ENCODE measurements at regions not wholly inside any gene's neighbourhood (a gene's known extent, or its start where the extent isn't known, plus 50 kb on each side); places are given as distances from the start of the nearest gene placed in this dataset.

DNA sequence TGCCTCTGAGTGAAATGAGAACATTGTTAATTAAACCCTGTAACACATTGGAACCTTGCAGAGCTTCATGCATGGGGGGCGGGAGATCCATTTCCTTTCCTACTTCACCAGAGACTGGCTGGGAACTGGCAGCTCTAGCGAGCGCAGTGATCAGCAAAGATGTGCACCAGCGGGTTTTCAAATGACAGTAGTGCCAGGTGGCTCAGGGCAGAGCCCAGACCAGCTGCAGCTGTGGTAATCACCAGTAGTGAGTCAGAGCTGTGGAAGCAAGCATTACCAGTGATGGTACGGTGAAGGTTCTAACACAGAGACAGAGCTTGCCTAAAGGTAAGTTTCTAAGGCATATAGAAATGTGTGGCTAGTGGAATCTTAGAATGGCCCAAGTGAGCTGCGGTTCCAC lies 1009.7 kb upstream of the CELF2 start:
- H3K27me3 ChIP-seq, result no peaks in the 10 kb centered on the region
- no peak for ATAC-seq
- TF ChIP-seq, protein P1, sequence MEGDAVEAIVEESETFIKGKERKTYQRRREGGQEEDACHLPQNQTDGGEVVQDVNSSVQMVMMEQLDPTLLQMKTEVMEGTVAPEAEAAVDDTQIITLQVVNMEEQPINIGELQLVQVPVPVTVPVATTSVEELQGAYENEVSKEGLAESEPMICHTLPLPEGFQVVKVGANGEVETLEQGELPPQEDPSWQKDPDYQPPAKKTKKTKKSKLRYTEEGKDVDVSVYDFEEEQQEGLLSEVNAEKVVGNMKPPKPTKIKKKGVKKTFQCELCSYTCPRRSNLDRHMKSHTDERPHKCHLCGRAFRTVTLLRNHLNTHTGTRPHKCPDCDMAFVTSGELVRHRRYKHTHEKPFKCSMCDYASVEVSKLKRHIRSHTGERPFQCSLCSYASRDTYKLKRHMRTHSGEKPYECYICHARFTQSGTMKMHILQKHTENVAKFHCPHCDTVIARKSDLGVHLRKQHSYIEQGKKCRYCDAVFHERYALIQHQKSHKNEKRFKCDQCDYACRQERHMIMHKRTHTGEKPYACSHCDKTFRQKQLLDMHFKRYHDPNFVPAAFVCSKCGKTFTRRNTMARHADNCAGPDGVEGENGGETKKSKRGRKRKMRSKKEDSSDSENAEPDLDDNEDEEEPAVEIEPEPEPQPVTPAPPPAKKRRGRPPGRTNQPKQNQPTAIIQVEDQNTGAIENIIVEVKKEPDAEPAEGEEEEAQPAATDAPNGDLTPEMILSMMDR (IDR thresholded peaks at IDR 0.05), result no peak
- intact Hi-C loops (cut with DNase I), result no loop called here
- no peaks in the 10 kb centered on the region for H3K36me3 ChIP-seq
- no peaks in the 10 kb centered on the region for H3K4me1 ChIP-seq
- DNase-seq, result no peak
- no peak overlapping the region for H3K27ac ChIP-seq
- no peaks in the 10 kb centered on the region for H3K9me3 ChIP-seq
- H3K4me3 ChIP-seq, result no peak overlapping the region

DNA sequence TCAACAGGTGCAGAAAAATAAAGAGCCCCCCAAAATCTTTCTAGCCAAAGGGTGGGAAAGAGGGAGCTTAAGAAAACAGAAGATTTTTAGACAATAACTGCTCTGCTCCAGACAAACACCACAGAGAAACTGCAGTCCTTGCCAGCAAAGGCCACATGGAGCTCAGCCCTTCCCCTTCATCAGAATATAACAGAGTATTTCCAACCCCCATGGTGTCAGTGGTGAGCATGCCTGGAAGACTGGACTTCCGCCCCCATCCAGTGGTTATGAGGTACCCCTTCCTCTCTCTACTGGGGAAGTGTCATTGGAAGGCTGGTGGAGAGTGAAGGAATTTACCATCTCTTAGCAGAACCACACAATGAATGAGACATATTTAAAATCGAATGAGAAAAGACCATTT lies 1007.3 kb upstream of the CELF2 start:
- no peaks in the 10 kb centered on the region for H3K9me3 ChIP-seq
- H3K27ac ChIP-seq, result no peak overlapping the region
- no peaks in the 10 kb centered on the region for H3K4me1 ChIP-seq
- TF ChIP-seq, protein P1 (IDR thresholded peaks at IDR 0.05), result no peak
- H3K36me3 ChIP-seq, result no peaks in the 10 kb centered on the region
- DNase-seq (no peak), ATAC-seq (no peak)
- H3K27me3 ChIP-seq, result no peaks in the 10 kb centered on the region
- intact Hi-C loops (cut with DNase I), result no loop called here
- no peak overlapping the region for H3K4me3 ChIP-seq

DNA sequence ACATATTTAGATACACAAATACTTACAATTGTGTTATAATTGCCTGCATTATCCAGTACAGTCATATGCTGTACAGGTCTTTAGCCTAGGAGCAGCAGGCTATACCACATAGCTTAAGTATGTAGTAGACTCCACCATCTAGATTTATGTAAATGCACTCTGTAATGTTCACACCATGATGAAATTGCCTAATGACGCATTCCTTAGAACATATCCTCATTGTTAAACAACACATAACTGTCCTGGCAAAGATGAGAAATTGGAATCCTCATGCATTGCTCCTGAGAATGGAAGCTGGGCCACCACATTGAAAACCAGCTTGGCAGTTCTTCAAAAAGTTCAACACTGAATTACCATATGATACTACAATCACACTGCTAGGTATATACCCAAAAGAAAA lies 1002.8 kb upstream of the CELF2 start:
- no peak for DNase-seq
- no peaks in the 10 kb centered on the region for H3K9me3 ChIP-seq
- no peaks in the 10 kb centered on the region for H3K4me1 ChIP-seq
- no peak overlapping the region for H3K4me3 ChIP-seq
- no peak overlapping the region for H3K27ac ChIP-seq
- TF ChIP-seq, protein P1 (IDR thresholded peaks at IDR 0.05), result no peak
- no peak for ATAC-seq
- no peaks in the 10 kb centered on the region for H3K36me3 ChIP-seq
- H3K27me3 ChIP-seq, result no peaks in the 10 kb centered on the region
- intact Hi-C loops (cut with DNase I), result no loop called here

DNA sequence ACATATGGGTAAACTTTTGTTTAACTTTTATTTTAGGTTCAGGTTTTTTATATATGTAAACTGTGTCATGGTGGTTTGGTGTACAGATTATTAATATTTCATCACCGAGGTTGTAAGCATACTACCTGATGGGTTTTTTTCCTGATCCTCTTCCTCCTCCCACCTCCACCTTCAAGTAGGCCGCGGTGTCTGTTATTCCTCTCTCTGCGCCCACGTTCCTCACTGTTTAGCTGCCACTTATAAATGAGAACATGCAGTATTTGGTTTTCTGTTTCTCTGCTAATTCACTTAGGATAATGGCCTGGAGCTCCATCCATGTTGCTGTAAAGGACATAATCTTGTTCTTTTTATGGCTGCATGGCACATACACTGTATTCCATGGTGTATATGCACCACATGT lies 1000.0 kb upstream of the CELF2 start:
- no peaks in the 10 kb centered on the region for H3K36me3 ChIP-seq
- intact Hi-C loops (cut with DNase I), result no loop called here
- H3K27ac ChIP-seq, result no peak overlapping the region
- no peak for DNase-seq
- no peaks in the 10 kb centered on the region for H3K27me3 ChIP-seq
- H3K4me3 ChIP-seq, result no peak overlapping the region
- TF ChIP-seq, protein P1 (IDR thresholded peaks at IDR 0.05), result no peak
- no peaks in the 10 kb centered on the region for H3K9me3 ChIP-seq
- no peak for ATAC-seq
- H3K4me1 ChIP-seq, result no peaks in the 10 kb centered on the region

DNA sequence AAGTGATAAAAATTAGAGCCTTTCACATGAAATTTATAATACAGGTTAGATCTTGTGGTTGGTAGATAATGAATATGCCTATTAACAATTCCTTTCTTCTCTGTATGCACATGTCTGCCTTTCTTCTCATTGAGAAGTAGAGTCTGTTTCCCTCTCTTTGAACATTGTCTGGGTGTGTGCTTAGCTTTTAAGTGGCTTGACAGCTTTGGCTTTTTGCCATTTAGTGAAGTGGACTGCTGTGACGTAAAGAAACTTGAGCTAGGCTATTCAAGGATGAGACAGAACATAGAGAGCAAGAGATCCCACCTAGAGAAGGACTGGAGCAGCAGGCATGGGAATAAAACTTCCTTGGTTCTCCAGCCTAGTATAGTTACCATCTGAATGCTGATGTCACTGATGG lies 996.7 kb upstream of the CELF2 start:
- Histone ChIP-seq H3K4me3 (no peak overlapping the region), H3K27me3 (no peaks in the 10 kb centered on the region), H3K27ac (no peak overlapping the region), H3K9me3 (no peaks in the 10 kb centered on the region), H3K4me1 (no peaks in the 10 kb centered on the region), H3K36me3 (no peaks in the 10 kb centered on the region)
- TF ChIP-seq, protein P1 (IDR thresholded peaks at IDR 0.05), result no peak
- intact Hi-C loops (cut with DNase I), result no loop called here
- DNase-seq, result no peak
- no peak for ATAC-seq

DNA sequence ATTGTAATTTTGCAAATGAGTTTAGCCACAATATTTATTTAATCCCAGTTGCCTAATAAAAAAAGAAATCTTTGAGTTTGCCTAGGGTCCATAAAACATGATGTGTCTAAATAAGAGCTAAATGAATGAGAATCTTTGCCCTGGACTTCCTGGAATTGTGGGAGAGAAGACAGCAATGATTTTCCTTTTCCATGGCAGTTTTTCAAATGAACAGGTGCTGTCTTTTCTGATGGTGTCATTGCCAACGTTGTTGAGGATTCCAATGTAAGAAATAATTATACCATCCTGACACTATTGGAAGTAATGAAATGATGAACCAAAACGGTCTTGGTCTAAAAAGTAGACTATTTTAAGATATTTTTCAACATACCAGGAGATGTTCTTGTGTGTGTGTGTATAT lies 984.7 kb upstream of the CELF2 start:
- Histone ChIP-seq H3K27ac (no peak overlapping the region), H3K27me3 (no peaks in the 10 kb centered on the region), H3K4me3 (no peak overlapping the region), H3K36me3 (no peaks in the 10 kb centered on the region), H3K9me3 (no peaks in the 10 kb centered on the region), H3K4me1 (no peaks in the 10 kb centered on the region)
- intact Hi-C loops (cut with DNase I), result no loop called here
- ATAC-seq (no peak), DNase-seq (no peak)
- TF ChIP-seq, protein P1 (IDR thresholded peaks at IDR 0.05), result no peak
